ENCODE measurements at regions not wholly inside any gene's neighbourhood (a gene's known extent, or its start where the extent isn't known, plus 50 kb on each side); places are given as distances from the start of the nearest gene placed in this dataset.

GRCh38 chr18:64981915-64982314 lies 768.9 kb upstream of the CDH7 start:
- DNase-seq = no peak

DNA sequence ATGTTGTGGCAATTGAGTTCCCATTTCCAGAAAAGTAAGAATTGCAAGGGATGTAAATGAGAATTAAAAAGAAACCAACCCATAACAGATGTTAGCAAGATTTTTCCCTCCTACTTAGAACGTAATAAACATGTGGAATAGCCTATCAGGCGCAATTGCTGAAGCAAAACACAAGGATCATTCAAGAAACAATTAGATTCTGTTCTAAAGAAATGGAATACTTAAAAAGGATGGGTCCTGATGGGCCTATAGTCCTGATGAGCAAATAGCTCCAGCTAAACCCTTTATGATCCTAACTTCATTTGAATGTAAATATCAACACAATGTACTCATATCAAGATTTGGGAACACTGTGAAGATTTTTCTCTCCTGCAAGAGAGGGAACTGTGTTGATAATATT lies 771.0 kb upstream of the CDH7 start:
- no peak for DNase-seq

GRCh38 chr18:64974391-64975125 lies 776.3 kb upstream of the CDH7 start:
- DNase-seq = no peak

- DNase-seq = no peak
Observed at GRCh38 chr18:64972545-64972944, 778.3 kb upstream of the CDH7 start.

DNA sequence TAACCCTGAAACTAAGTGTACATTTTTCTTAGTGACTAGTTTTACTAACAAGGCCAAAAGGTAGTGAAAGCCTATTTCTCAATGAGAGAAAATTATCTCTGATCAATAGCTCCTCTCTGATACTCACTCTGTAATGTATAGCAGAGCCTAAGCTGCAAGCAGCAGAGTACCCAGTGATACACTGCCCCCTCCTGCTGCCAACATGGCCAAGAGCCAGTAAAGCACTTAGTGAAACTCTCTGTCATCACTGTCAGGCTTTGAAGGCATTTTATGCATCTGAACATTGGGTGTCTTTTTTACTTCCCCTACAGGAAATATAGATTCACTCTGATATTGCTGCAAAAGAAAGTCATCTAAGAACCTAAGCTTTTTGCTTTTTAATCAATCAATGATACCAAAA lies 784.1 kb upstream of the CDH7 start:
- DNase-seq = no peak

GRCh38 chr18:64956465-64956864 lies 794.3 kb upstream of the CDH7 start:
- DNase-seq = no peak

DNA sequence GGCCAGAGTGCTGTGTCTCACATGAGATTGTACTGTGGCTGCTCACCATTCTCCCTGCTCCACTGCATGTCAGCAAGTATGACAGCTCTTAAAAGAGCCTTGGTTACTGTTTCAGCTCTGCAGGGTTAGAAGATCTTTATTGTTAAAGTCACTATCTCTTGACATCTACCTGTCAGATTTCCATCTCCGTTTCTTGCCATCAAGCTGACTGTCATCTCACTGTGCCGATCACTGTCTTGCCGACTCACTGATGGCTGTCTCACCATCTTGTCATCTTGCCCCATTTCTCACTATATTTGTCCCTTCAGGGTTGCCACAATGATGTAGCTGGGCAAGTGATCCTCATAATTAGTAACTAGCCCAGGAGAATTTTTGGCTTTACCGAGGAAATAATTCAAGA lies 800.9 kb upstream of the CDH7 start:
- no peak for DNase-seq

GRCh38 chr18:64936671-64937070 lies 787.8 kb upstream of the LINC00305 start:
- no peak for DNase-seq

GRCh38 chr18:64929036-64929435 lies 780.1 kb upstream of the LINC00305 start:
- no peak for DNase-seq

- no peak for DNase-seq
Observed at GRCh38 chr18:64919971-64920570, 771.2 kb upstream of the LINC00305 start.

- DNase-seq = no peak
Observed at GRCh38 chr18:64918851-64919250, 770.0 kb upstream of the LINC00305 start.

DNA sequence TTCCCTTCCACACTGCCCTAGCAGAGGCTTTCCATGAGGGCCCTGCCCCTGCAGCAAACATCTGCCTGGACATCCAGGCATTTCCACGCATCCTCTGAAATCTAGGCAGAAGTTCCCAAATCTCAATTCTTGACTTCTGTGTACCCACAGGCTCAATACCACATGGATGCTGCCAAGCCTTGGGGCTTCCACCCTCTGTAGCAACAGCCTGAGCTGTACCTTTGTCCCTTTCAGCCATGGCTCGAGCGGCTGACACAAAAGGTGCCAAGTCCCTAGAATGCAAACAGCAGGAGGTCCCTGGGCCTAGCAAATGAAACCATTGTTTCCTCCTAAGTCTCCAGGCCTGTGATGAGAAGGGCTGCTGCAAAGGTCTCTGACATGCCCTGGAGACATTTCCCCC lies 744.5 kb upstream of the LINC00305 start:
- DNase-seq = no peak

DNA sequence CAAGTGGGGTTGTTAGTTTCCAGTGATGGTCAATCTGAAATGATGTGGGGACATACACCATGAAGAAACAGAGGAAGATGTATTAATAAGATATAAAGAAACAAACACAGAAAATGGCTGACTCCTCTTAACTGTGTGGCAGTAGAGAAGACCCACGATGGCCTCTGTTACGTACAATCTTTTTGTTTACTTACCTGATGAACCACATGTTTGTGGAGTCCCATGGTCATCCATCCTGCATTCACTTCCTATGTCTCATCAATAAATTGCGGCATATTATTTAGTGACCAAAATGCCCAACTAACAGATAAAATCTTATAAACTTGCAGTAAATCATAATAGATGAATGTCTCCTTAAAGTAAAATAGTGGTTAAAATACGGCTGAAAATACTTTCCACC lies 740.1 kb upstream of the LINC00305 start:
- DNase-seq = no peak

- DNase-seq = no peak
Observed at GRCh38 chr18:64886995-64887394, 738.1 kb upstream of the LINC00305 start.

DNA sequence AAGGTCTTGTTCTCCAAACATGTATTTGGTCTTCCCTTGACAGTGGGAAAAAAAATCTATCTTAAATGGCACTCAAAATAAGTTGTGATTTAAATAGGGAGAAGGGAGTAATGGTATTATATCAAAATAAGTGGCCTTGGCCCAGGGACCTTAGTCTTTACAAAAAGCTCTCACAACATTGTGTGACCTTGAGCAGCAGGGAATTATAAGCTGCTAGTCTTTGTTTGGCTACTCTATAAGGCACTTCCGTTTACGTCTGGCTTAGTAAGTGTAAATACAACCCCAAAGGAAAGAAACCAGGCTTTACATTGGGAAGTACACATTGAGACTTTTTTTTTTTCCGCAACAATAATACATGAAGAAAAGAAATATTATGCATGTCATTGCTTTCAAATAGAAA lies 734.0 kb upstream of the LINC00305 start:
- no peak for DNase-seq

GRCh38 chr18:64876833-64877232 lies 727.9 kb upstream of the LINC00305 start:
- no peak for DNase-seq

- no peak for DNase-seq
Observed at GRCh38 chr18:64872710-64873458, 724.0 kb upstream of the LINC00305 start.

GRCh38 chr18:64854112-64854511 lies 705.2 kb upstream of the LINC00305 start:
- DNase-seq = no peak

DNA sequence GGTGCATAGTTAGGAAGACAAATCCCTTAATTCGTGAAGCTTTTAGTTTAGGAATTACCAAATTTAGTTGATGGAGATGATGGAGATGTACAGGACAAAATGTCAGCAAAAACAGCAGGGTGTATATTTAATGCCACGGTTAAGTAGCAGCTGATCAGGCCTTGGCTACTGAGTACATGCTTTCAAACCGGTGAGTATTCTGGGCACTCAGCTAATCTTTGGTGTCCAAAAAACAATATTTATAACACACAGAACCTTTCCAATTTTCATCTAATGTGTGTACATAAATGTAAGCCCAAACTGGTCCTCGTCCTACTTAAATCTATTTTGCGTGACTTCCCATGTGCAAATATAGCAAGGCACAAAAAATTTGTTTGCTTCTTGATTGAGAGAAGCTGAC lies 703.4 kb upstream of the LINC00305 start:
- DNase-seq = no peak

DNA sequence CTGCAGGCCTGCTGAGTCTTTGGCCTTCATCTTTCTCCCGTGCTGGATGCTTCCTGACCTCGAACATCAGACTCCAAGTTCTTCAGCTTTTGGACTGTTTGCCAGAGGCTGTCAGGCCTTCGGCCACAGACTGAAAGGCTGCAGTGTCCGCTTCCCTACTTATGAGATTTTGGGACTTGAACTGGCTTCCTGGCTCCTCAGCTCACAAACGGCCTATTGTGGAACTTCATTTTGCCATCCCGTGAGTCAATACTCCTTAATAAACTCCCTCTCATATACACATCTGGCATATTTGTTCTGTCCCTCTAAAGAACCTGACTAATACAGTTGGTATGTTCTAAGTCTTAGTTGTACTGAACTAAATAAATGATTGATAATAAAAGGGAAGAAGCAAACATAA lies 702.8 kb upstream of the LINC00305 start:
- DNase-seq = no peak

- DNase-seq = no peak
Observed at GRCh38 chr18:64850791-64851190, 701.9 kb upstream of the LINC00305 start.

DNA sequence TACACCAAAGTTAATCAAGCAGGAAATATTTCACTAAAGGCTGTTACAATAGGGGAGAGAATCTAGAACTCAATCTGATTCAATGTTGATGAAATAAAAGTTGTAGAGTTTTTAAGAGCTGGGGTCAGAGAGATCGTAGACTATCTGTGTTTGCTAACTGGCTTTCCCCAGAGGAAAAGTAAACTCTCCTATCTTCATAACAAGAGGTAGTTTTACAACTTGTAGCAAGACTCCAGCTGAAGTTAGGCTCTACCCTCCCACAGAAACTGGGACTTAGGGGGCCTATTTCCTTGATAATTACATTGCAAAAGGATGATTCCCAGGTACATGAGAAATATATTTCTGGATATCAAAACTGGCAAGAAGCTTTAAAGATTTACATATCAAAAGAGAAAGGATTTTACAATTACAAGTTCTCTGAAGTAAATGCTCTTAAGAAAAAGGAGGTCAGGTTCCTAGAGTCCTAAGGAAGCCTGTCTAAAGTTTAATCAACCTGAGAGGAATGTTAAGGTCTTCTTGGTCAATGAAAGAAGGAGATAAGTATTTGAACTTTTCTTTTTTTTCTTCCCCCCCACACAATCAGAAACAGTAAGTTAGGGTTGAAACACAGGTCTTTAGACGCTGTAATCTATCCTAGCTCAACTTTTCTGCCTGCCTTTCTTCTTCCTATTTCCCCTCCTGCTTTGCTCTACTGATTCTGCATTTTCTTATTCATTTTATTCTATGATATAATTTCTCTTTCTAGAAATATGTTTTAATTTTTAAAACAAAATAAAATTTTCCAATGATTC lies 692.2 kb upstream of the LINC00305 start:
- no peak for DNase-seq

DNA sequence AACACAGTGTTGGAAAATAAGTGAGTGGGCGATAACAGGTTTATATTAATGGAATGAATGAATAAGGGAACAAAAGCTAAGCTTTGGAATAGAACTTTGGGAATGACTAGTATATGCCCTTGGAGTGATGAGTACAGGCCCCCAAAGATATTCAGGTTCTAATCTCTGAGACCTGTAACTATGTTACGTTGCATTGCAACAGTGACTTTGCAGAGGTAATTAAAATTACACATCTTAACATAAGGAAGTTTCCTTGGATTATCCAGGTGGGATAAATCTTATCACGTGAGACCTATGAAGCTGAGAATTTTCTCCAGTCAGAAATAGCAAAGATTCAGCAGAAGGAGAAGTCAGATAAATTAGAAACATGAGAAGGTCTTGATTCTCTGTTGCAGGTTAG lies 661.5 kb upstream of the LINC00305 start:
- no peak for DNase-seq

All from GDM1 (cell line).